ENCODE measurements at regions not wholly inside any gene's neighbourhood (a gene's known extent, or its start where the extent isn't known, plus 50 kb on each side); places are given as distances from the start of the nearest gene placed in this dataset.

DNA sequence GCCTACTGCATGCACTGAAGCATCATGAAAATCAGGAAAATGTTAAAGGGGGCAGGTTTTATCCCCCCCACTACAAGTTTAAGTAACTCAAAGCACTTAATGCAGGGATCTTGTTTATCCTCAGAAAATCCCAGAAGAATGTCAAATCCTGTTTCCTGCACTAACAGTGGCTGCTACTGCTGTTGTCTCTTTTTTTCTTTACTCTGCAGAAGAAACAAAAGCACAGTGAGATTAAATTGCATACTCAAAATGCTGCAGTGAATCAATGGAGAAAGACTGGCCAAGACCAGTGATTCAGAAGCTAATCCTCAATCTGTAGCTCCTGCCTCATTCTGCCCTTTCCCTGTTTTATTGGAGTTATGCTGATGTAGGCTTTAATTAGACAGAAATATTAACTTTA lies 332.3 kb upstream of the FIGN start:
- Histone ChIP-seq H3K4me3 (no peak overlapping the region), H3K4me1 (no peaks in the 10 kb centered on the region), H3K27me3 (replicated peaks in 1 of 7) (no peaks in the 10 kb centered on the region), H3K27ac (no peak overlapping the region), H3K9me3 (no peaks in the 10 kb centered on the region), H3K36me3 (no peaks in the 10 kb centered on the region)
- intact Hi-C loops (cut with DNase I; ENCODE audit: low total_unique reads): no loop called here
- no peak for DNase-seq
- TF ChIP-seq POLR2A (IDR thresholded peaks at IDR 0.05): no peak
- TF ChIP-seq, protein P1, sequence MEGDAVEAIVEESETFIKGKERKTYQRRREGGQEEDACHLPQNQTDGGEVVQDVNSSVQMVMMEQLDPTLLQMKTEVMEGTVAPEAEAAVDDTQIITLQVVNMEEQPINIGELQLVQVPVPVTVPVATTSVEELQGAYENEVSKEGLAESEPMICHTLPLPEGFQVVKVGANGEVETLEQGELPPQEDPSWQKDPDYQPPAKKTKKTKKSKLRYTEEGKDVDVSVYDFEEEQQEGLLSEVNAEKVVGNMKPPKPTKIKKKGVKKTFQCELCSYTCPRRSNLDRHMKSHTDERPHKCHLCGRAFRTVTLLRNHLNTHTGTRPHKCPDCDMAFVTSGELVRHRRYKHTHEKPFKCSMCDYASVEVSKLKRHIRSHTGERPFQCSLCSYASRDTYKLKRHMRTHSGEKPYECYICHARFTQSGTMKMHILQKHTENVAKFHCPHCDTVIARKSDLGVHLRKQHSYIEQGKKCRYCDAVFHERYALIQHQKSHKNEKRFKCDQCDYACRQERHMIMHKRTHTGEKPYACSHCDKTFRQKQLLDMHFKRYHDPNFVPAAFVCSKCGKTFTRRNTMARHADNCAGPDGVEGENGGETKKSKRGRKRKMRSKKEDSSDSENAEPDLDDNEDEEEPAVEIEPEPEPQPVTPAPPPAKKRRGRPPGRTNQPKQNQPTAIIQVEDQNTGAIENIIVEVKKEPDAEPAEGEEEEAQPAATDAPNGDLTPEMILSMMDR (IDR thresholded peaks at IDR 0.05 in 8 of 11, conservative IDR thresholded peaks at IDR 0.05 in 3 of 11): no peak
- TF ChIP-seq POLR2AphosphoS5 (IDR thresholded peaks at IDR 0.05): no peak

DNA sequence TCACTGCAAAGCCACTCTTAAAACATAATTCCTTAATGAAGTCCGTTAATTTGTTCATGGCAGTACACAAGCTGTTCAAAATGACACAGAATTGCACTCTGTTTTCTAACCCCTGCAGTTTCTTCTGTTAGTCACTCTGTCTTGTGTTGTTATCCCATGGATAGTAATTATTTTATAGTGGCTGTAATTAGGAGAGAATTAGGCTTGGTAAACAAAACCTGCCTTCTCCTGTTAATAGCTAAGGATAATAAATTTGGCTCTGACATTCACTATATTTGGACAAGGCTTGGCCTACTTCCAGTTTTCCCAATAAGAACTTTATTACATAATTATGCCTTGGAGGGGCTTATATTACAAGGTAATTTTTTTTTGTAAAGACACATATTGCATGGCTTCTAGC lies 330.3 kb upstream of the FIGN start:
- no peak for DNase-seq
- intact Hi-C loops (cut with DNase I; ENCODE audit: low total_unique reads): no loop called here
- Histone ChIP-seq H3K4me1 (no peaks in the 10 kb centered on the region), H3K27me3 (replicated peaks in 1 of 7) (no peaks in the 10 kb centered on the region), H3K36me3 (no peaks in the 10 kb centered on the region), H3K9me3 (no peaks in the 10 kb centered on the region), H3K27ac (no peak overlapping the region), H3K4me3 (no peak overlapping the region)
- 80 to 98% (median 85%) methylated on average over 1 of the region's 1 CpG for WGBS, 5 donors
- no peak for TF ChIP-seq POLR2A (IDR thresholded peaks at IDR 0.05)
- no peak for TF ChIP-seq POLR2AphosphoS5 (IDR thresholded peaks at IDR 0.05)
- TF ChIP-seq, protein P1 (IDR thresholded peaks at IDR 0.05 in 8 of 11, conservative IDR thresholded peaks at IDR 0.05 in 3 of 11): no peak

- H3K4me1 ChIP-seq: no peaks in the 10 kb centered on the region
- no peaks in the 10 kb centered on the region for H3K9me3 ChIP-seq
- 73 to 92% (median 78%) methylated on average over 2 of the region's 2 CpGs for WGBS, 5 donors
- H3K36me3 ChIP-seq: no peaks in the 10 kb centered on the region
- no peak overlapping the region for H3K4me3 ChIP-seq
- no peaks in the 10 kb centered on the region for H3K27me3 ChIP-seq (replicated peaks in 1 of 7)
- TF ChIP-seq POLR2A (IDR thresholded peaks at IDR 0.05) (no peak), POLR2AphosphoS5 (IDR thresholded peaks at IDR 0.05) (no peak)
- TF ChIP-seq, protein P1 (IDR thresholded peaks at IDR 0.05 in 8 of 11, conservative IDR thresholded peaks at IDR 0.05 in 3 of 11): no peak
- intact Hi-C loops (cut with DNase I; ENCODE audit: low total_unique reads): no loop called here
- no peak overlapping the region for H3K27ac ChIP-seq
- DNase-seq: no peak
Observed at GRCh38 chr2:164065038-164065437, 329.2 kb upstream of the FIGN start.

DNA sequence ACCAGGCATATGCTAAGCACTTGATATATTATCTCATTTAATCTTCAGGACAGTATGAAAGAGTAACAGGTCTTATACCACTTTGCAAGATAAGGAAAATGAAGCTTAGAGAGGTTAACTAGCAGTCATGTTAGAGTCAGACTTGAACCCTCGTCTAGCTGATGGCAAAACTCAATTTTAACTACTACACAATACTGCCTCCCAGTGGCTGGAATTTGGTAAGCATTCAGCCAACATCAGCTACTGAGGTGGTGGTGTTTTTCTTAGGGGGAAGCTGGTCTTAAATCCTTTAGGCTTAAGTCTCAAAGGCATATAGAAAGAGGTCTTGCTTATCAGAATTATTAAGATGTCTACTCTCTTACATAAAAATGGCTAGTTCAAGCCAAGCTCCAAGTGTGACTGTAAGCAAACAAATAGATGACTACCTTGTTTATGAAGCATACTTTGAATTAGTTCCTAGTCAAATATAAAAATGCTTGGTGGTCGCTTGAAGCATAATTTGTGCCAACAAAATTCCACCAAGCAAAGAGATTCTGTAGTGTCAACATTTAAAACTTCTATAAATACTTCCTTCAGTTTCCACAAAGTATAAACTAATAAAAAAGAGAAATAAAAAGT lies 325.4 kb upstream of the FIGN start:
- no peaks in the 10 kb centered on the region for H3K9me3 ChIP-seq
- TF ChIP-seq POLR2AphosphoS5 (IDR thresholded peaks at IDR 0.05) (no peak), POLR2A (IDR thresholded peaks at IDR 0.05) (no peak)
- TF ChIP-seq, protein P1 (IDR thresholded peaks at IDR 0.05 in 8 of 11, conservative IDR thresholded peaks at IDR 0.05 in 3 of 11): peak in 9 of 11 experiments; percentile 34 to 61 (median 49)
- H3K27ac ChIP-seq: no peak overlapping the region
- H3K4me1 ChIP-seq: no peaks in the 10 kb centered on the region
- WGBS, 5 donors: 32 to 43% (median 41%) methylated on average over 2 of the region's 2 CpGs
- intact Hi-C loops (cut with DNase I; ENCODE audit: low total_unique reads): loop anchor here (5.0 kb wide), 1 partner anchor 869 kb away; no protein-coding TSS in a partner anchor
- H3K4me3 ChIP-seq: no peak overlapping the region
- no peak for DNase-seq
- no peaks in the 10 kb centered on the region for H3K36me3 ChIP-seq
- no peaks in the 10 kb centered on the region for H3K27me3 ChIP-seq (replicated peaks in 1 of 7)

All from spleen (tissue), 11 donors.